Neural cell (in vitro differentiated cells): ENCODE measurements at regions not wholly inside any gene's neighbourhood (a gene's known extent, or its start where the extent isn't known, plus 50 kb on each side); places are given as distances from the start of the nearest gene placed in this dataset.

Experiments used
- CTCF ChIP-seq: fragments of 450-650 bp; IDR thresholded peaks from 2 replicates; pipeline ENCODE4 v1.5.1; 2014; ENCODE audit warnings: antibody characterized with exemption, mild to moderate bottlenecking, moderate library complexity; ENCODE audit not compliant: poor library complexity, severe bottlenecking
- EP300 ChIP-seq: fragments of 450-650 bp; conservative IDR thresholded peaks from 2 replicates; pipeline ENCODE4 v1.6.1; 2014; ENCODE audit warnings: antibody characterized with exemption, mild to moderate bottlenecking, moderate library complexity; ENCODE audit not compliant: poor library complexity, severe bottlenecking
- EZH2 ChIP-seq: fragments of 200-600, 300-800 bp; shearing (Covaris generic), sonication (generic); IDR thresholded peaks from 2 replicates; pipeline ENCODE4 v1.6.1; 2014; ENCODE audit warnings: antibody characterized with exemption, low read length, borderline replicate concordance, mild to moderate bottlenecking; ENCODE audit not compliant: insufficient read depth, poor library complexity, severe bottlenecking
- POLR2AphosphoS5 ChIP-seq: IDR thresholded peaks from 2 replicates; pipeline ENCODE4 v1.6.1; 2012
- RAD21 ChIP-seq: fragments of 450-650 bp; conservative IDR thresholded peaks from 2 replicates; pipeline ENCODE4 v1.6.1; 2014; ENCODE audit warnings: antibody characterized with exemption, mild to moderate bottlenecking, moderate library complexity
- SMC3 ChIP-seq: fragments of 450-650 bp; conservative IDR thresholded peaks from 2 replicates; pipeline ENCODE4 v1.6.1; 2014; ENCODE audit warnings: antibody characterized with exemption, mild to moderate bottlenecking, moderate library complexity; ENCODE audit not compliant: poor library complexity
- TAF1 ChIP-seq: IDR thresholded peaks from 2 replicates; pipeline ENCODE4 v1.6.1; 2012; ENCODE audit warnings: low read depth
- TF ChIP-seq, protein P1 (sequence below): IDR thresholded peaks from 2 replicates; pipeline ENCODE4 v1.6.1; 2012; ENCODE audit warnings: borderline replicate concordance

- TF ChIP-seq RAD21 (no peak), CTCF (no peak), POLR2AphosphoS5 (no peak), TAF1 (no peak), EZH2 (no peak), EP300 (no peak), SMC3 (no peak)
- TF ChIP-seq, protein P1, sequence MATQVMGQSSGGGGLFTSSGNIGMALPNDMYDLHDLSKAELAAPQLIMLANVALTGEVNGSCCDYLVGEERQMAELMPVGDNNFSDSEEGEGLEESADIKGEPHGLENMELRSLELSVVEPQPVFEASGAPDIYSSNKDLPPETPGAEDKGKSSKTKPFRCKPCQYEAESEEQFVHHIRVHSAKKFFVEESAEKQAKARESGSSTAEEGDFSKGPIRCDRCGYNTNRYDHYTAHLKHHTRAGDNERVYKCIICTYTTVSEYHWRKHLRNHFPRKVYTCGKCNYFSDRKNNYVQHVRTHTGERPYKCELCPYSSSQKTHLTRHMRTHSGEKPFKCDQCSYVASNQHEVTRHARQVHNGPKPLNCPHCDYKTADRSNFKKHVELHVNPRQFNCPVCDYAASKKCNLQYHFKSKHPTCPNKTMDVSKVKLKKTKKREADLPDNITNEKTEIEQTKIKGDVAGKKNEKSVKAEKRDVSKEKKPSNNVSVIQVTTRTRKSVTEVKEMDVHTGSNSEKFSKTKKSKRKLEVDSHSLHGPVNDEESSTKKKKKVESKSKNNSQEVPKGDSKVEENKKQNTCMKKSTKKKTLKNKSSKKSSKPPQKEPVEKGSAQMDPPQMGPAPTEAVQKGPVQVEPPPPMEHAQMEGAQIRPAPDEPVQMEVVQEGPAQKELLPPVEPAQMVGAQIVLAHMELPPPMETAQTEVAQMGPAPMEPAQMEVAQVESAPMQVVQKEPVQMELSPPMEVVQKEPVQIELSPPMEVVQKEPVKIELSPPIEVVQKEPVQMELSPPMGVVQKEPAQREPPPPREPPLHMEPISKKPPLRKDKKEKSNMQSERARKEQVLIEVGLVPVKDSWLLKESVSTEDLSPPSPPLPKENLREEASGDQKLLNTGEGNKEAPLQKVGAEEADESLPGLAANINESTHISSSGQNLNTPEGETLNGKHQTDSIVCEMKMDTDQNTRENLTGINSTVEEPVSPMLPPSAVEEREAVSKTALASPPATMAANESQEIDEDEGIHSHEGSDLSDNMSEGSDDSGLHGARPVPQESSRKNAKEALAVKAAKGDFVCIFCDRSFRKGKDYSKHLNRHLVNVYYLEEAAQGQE, result no peak
Measured at GRCh38 chr12:47394070-47394469, 311.8 kb downstream of the RPAP3 start.
